HuH-7.5 (cell line): ENCODE measurements at regions not wholly inside any gene's neighbourhood (a gene's known extent, or its start where the extent isn't known, plus 50 kb on each side); places are given as distances from the start of the nearest gene placed in this dataset.
"Not testable (repeated sequence)": the region's sequence is repeated elsewhere in the genome, so short reads cannot be mapped to it uniquely, and the experiment has no call there.

Experiments used
- DNase-seq: peaks from one replicate; pipeline ENCODE4 v3.0.0; 2011; ENCODE audit warnings: low spot score

DNA sequence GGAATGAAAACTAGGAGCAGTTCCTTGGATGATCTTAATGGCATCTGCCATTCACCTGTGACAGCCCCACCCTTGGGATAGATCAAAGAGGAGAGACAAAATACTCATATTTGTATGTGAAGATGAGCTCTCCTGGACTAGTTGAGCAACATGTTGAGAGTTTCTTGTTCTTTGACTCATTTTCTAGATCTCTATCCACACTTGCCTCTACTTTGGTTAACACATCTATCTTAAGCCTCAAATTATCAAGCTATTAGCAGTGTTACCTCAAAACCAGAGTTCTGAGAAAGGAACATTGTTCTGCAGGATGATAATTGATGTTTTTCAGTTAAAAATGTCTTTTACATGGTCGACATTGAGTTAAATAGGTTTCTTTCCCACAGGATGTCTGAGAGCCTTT lies 94.2 kb upstream of the TEX13D start:
- DNase-seq: no peak

- DNase-seq: no peak
Observed at GRCh38 chrX:124239324-124239723, 93.1 kb upstream of the TEX13D start.

GRCh38 chrX:124239911-124240310 lies 92.5 kb upstream of the TEX13D start:
- DNase-seq: no peak

- no peak for DNase-seq
Observed at GRCh38 chrX:124240422-124240821, 92.0 kb upstream of the TEX13D start.

DNA sequence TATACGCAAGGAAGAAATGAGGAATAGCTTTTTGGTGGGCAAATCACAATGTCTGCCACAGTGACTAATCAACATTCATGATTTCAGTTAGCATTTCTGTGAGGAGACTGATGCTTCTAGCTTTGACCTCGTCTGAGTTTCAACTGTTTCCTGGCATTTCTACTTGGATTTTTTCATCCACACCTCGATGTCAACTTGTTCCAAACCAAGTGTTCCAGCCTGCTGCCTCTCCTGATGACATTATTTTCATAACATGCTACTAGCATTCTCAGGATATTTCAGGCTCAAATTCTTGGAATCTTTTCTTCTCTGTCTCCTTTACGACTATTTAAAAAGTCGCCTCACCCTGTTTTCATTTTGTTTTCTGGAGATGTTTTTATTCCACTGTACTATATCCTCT lies 90.3 kb upstream of the TEX13D start:
- DNase-seq: no peak

GRCh38 chrX:124249345-124249744 lies 83.1 kb upstream of the TEX13D start:
- DNase-seq: no peak

GRCh38 chrX:124250835-124251437 lies 81.5 kb upstream of the TEX13D start:
- DNase-seq: no peak

DNA sequence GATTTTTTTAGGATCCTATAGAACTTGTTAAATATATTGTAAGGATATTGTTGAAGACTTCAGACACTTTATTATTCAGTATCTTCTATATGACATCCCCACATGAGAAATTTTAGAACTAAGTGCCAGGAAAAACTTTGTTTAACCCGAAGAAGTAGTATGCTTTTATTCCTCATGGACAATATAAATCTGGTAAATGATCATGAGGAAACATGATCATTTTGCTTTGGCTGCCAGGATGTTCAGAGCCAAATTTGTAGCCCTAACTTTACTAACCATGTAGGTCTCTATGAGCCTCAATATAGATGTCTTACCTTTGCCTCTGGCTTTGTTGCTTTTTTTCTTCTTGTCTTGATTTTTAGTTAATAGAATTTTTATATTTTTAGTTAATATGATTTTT lies 77.8 kb upstream of the TEX13D start:
- no peak for DNase-seq

DNA sequence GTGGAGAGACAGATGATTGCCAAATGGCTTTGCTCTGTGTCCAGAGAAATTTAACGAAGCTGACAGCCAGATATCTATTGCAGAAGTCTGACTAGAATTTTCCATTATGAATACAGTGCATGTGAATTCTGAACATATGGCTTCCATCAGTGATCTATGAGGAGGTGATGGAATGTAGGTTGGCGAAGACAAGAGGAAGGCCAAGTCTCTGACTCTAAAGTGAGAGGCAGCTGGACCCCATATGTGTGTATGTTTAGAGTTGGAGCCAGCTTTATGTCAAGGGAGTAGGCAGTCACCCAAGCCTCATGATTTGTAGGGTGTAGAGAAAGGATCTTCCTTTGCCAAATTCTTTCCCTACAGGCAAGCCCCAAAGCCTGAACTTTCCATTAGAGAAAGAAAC lies 76.2 kb upstream of the TEX13D start:
- DNase-seq: no peak

GRCh38 chrX:124256629-124257380 lies 75.7 kb upstream of the TEX13D start:
- DNase-seq: no peak

GRCh38 chrX:124257924-124258702 lies 74.3 kb upstream of the TEX13D start:
- no peak for DNase-seq

DNA sequence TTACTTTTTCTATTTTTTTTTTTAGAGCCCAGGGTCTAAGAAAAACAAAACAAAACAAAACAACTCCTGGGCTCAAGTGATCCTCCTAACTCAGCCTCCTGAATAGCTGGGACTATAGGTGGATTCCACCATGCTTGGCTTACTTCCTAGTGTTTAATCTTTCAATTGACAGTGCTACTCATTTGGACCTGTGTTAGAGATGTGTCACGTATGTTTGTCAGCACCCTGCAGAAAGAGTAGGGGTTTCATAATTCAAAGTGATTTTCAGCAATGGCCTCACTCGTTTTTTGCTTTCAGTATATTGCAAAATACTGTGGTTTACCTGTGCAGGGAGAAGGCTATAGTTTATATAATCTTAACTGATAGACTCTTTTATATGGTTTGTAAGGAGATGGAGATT lies 71.6 kb upstream of the TEX13D start:
- DNase-seq: no peak

DNA sequence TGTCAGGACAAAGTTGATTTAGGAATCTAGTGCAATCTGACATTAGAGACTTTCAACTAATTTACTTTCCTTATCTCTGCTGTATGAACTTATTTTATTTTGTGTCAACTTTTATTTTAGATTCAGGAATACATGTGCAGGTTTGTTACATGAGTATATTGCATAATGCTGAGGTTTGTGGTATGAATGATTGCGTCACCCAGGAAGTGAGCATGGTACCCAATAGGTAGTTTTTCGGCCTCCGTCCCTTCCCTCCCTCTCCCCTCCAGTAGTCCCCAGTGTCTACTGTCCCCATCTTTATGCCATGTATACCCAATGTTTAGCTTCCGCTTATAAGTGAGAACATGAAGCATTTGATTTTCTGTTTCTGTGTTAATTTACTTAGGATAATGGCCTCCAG lies 68.7 kb upstream of the TEX13D start:
- DNase-seq: no peak

GRCh38 chrX:124268099-124268498 lies 64.4 kb upstream of the TEX13D start:
- no peak for DNase-seq

DNA sequence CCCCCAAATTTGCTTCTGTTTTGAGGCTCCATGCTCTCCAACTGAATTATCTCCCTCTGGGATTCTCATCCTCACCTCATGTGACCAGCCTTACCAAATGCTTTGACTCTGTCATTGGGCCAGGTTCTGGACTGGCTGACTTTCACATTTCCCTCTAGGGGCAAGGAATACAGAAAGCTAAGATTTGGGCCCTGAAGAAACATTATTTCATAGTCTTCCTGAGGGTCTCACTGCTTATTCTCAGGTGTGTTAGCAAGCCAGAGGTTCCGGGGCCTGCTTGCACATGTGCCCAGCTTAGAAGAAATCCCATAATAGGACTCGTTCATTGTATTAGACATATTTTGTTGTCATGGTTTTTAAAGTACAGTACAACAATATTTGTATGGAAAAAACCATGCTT lies 62.6 kb upstream of the TEX13D start:
- no peak for DNase-seq

DNA sequence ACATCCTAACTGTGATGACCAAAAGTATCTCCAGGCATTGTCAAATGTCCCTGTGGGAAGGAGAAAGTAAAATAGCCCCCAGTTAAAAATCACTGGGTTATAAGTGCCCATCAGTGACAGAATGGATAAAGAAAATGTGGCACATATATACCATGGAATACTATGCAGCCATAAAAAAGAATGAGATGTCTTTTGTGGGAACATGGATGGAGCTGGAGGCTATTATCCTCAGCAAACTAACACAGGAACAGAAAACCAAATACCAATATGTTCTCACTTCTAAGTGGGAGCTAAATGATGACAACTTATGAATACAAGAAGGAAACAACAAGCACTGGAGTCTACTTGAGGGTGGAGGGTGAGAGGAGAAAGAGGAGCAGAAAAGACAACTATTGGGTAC lies 60.9 kb upstream of the TEX13D start:
- DNase-seq: not testable (repeated sequence)

GRCh38 chrX:124272370-124272982 lies 60.0 kb upstream of the TEX13D start:
- no peak for DNase-seq

DNA sequence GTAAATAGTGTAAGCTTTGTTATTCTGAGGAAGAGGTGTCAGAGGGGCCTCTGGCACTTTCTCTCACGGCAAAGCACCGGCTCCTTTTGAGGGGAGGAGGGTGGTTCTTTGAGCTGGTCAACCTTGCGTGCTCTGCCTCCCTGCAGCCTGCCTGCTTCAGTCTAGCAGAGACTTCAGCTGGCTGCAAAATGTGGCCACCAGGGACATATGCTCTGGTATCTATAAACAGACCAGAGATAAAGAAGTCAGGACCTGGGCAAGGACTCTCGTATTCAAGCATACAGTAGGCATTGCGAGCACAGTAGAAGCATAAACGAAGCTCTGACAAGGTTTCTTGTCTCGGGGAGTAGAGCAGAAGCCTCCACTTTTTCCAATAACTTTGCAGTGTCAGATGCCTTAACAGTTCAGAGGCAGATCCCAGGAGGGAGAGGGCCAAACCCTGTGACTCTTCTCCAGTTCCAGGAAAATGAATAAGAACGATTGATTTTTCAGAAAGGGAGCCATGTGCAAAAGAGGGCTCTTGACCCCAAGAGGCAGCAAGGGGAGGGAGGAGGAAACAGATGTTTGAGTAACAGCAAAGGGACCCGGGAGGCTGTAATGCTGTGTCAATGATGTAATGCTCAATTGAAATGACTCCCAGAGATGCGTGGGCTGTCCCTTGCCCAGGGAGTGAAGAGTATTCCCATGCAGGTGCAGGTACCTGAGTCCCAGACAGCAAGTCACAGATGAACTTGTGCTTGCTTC lies 57.9 kb upstream of the TEX13D start:
- DNase-seq: no peak

DNA sequence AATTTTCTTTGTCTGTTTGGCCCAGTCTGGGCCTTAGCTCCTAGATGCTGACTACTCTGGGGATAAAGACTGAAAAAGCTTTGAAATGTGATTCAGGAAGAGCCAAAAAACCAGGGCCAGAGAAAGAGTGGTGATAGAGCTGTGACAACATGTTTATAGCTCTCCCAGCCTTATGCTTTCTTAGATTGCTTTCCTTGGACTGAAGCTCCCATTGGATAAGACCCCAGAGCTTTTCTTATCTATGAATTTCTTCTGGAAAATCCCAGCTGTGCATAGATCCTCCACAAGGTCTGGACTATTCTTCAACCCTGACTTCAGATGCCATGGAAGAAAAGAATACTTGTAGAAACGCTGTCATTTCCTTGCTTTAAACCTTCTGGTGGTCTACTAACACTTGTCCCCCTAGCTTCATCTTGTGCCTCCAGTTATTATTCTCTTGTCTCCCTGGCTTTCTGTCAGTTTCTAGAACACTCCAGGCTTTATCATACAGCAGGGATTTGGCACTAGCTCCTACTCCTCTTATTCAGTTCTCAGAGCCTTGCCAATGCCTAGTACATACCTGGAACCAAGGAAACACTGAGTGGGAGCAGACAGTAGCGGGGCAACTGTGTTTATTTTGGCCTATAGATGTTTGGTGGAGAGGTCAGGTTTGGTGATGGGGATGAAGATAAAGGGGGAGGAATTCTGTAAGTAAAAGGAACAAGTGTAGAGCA lies 57.1 kb upstream of the TEX13D start:
- DNase-seq: no peak

DNA sequence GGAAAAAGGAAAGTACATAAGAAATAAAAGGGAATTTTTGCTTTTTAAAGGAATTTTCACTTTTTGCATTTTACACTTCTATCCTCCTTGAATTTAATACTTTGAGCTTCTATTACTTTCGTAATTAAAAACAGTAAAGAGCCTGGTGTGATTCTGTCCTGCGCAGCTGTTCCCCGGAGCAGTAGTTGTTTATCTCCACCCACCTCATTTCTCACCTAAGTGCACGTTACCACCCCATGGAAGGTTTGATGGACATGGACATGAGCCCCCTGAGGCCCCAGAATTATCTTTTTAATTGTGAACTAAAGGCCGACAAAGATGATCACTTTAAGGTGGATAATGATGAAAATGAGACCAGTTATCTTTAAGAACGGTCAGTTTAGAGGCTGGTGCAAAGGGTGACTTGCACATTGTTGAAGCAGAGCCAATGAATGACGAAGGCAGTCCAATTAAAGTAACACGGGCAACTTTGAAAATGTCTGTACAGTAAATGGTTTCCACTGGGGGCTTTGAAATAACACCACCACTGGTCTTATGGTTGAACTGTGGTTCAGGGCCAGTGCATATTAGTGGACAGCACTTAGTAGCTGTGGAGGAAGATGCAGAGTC lies 52.1 kb upstream of the TEX13D start:
- no peak for DNase-seq

GRCh38 chrX:124282580-124282979 lies 49.9 kb upstream of the TEX13D start:
- DNase-seq: no peak
